ENCODE measurements at regions not wholly inside any gene's neighbourhood (a gene's known extent, or its start where the extent isn't known, plus 50 kb on each side); places are given as distances from the start of the nearest gene placed in this dataset.

DNA sequence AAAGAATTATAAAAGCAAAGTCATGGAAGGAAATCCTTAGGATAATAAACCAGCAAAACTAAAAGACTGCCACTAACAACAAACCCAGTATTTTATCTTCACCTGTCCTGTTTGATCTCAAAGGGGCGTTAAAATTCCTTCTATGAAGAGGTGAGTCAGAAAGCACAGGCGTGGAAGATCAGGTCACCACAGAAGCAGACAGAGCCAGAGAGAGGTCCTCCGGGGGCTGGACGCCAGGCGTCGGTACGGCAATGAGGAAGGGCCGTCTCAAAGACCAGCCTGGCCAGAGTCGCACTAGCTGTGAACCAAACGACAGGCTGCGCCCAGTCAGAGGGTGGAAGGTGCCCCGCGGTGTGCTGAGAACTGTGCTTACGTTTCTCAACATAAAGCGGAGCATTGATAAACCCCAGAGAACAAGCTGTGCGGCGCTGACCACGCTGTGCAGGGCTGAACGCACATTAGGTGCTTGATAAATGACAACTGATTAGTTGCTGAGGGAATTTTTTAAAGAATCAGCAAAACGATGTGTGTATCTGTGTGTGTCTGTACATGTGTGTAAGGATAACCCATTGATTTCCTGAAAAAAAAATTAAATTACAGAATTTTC, 85.6 kb downstream of the RNASET2 start:
- TF ChIP-seq POLR2AphosphoS5 (IDR thresholded peaks at IDR 0.05; ENCODE audit: low read depth, low read length): no peak
- TF ChIP-seq, protein P1, sequence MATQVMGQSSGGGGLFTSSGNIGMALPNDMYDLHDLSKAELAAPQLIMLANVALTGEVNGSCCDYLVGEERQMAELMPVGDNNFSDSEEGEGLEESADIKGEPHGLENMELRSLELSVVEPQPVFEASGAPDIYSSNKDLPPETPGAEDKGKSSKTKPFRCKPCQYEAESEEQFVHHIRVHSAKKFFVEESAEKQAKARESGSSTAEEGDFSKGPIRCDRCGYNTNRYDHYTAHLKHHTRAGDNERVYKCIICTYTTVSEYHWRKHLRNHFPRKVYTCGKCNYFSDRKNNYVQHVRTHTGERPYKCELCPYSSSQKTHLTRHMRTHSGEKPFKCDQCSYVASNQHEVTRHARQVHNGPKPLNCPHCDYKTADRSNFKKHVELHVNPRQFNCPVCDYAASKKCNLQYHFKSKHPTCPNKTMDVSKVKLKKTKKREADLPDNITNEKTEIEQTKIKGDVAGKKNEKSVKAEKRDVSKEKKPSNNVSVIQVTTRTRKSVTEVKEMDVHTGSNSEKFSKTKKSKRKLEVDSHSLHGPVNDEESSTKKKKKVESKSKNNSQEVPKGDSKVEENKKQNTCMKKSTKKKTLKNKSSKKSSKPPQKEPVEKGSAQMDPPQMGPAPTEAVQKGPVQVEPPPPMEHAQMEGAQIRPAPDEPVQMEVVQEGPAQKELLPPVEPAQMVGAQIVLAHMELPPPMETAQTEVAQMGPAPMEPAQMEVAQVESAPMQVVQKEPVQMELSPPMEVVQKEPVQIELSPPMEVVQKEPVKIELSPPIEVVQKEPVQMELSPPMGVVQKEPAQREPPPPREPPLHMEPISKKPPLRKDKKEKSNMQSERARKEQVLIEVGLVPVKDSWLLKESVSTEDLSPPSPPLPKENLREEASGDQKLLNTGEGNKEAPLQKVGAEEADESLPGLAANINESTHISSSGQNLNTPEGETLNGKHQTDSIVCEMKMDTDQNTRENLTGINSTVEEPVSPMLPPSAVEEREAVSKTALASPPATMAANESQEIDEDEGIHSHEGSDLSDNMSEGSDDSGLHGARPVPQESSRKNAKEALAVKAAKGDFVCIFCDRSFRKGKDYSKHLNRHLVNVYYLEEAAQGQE (IDR thresholded peaks at IDR 0.05; ENCODE audit: insufficient read depth in 1 of 2, low read depth in 2 of 2, low read length in 2 of 2): no peak
- TF ChIP-seq SIN3A (IDR thresholded peaks at IDR 0.05; ENCODE audit: borderline replicate concordance, insufficient read depth, low read length): no peak

Data from PFSK-1 (cell line).